HCT116 (cell line): ENCODE measurements at regions not wholly inside any gene's neighbourhood (a gene's known extent, or its start where the extent isn't known, plus 50 kb on each side); places are given as distances from the start of the nearest gene placed in this dataset.

Experiments
- ATAC-seq: fragments of 200-7000 bp; cut with Tn5 transposase; 2 replicates; pipeline ENCODE4 v1.9.1; 2020; ENCODE audit warnings: mild to moderate bottlenecking, moderate library complexity
- BruUV-seq: library from RNA; stranded (reverse); fragments of 400-500 nt; replicated peaks from 2 replicates; lab custom pipeline; 2021; lab: Mats Ljungman, UMichigan
- CTCF ChIA-PET: fragments of 300-600 bp; sonication (Branson Sonifier 250); formaldehyde crosslinking; loops from one replicate; lab custom pipeline; 2021; ENCODE audit warnings: antibody characterized with exemption; lab: Charles Lee
- POLR2A ChIA-PET: fragments of 300-600, 350-600 bp; sonication (Branson Sonifier 250); formaldehyde crosslinking; loops from one replicate; lab custom pipeline; 2021; ENCODE audit warnings: antibody characterized with exemption; lab: Charles Lee
- RAD21 ChIA-PET, 2 experiments: fragments of 300-600 bp; sonication (Branson Sonifier 250); formaldehyde crosslinking; loops; one replicate each; lab custom pipeline; 2023; ENCODE audit warnings: low total read pairs in 2 of 2; ENCODE audit not compliant: uncharacterized antibody in 2 of 2, unreplicated experiment in 2 of 2, low non-redundant PET in 1 of 2; lab: Charles Lee
- DNase-seq: peaks from one replicate; pipeline ENCODE4 v3.0.0-alpha.2; 2010; ENCODE audit warnings: low read depth, low spot score
- H2AFZ ChIP-seq: fragments of 200-600 bp; shearing (Covaris generic), sonication (generic); 2 replicates; pipeline ENCODE4 v1.6.1; 2017; ENCODE audit warnings: low read depth, mixed run types, mixed read lengths, antibody characterized with exemption, low read length; ENCODE audit not compliant: poor library complexity, severe bottlenecking
- H3K27ac ChIP-seq: 2 replicates; pipeline ENCODE4 v1.5.1; 2012; ENCODE audit warnings: low read depth, low read length
- H3K27me3 ChIP-seq: fragments of 200-600 bp; sonication (generic); 2 replicates; pipeline ENCODE4 v1.6.1; 2016; ENCODE audit warnings: mixed run types, low read length, mixed read lengths; ENCODE audit not compliant: insufficient read depth
- H3K36me3 ChIP-seq, 2 experiments: fragments of 200-500 bp in 1 of 2; fragments of 200-600 bp in 1 of 2; sonication (Bioruptor generic) in 1 of 2; sonication (generic) in 1 of 2; 2 replicates each; pipeline versions ENCODE4 v1.5.1 to v1.6.1; 2014 to 2016; ENCODE audit warnings: low read length in 2 of 2, inconsistent platforms in 1 of 2, mixed read lengths in 1 of 2, mixed run types in 1 of 2; ENCODE audit not compliant: insufficient read depth in 2 of 2, control insufficient read depth in 1 of 2
- H3K4me1 ChIP-seq, 2 experiments: fragments of 200-600 bp in 1 of 2; sonication (generic) in 1 of 2; 2 replicates each; pipeline versions ENCODE4 v1.5.1 to v1.6.1; 2012 to 2017; ENCODE audit warnings: low read length in 2 of 2, inconsistent platforms in 1 of 2, mild to moderate bottlenecking in 1 of 2, mixed read lengths in 1 of 2, mixed run types in 1 of 2, moderate library complexity in 1 of 2; ENCODE audit not compliant: insufficient read depth in 2 of 2, control insufficient read depth in 1 of 2
- H3K4me2 ChIP-seq: fragments of 200-600 bp; sonication (generic); 2 replicates; pipeline ENCODE4 v1.6.1; 2017; ENCODE audit warnings: mixed run types, low read length, mixed read lengths
- H3K4me3 ChIP-seq, 2 experiments: fragments of 200-600 bp in 1 of 2; sonication (generic) in 1 of 2; replicated peaks in 1 of 2; 2 replicates each; pipeline ENCODE4 v1.5.1; 2011 to 2016; ENCODE audit warnings: low read length in 2 of 2, control low read depth in 1 of 2, low read depth in 1 of 2, mild to moderate bottlenecking in 1 of 2, mixed read lengths in 1 of 2, mixed run types in 1 of 2
- H3K79me2 ChIP-seq: fragments of 200-600 bp; sonication (generic); 2 replicates; pipeline ENCODE4 v1.6.1; 2017; ENCODE audit warnings: mild to moderate bottlenecking, mixed run types, low read length, moderate library complexity, mixed read lengths; ENCODE audit not compliant: insufficient read depth
- H3K9ac ChIP-seq: fragments of 200-600 bp; sonication (generic); 2 replicates; pipeline ENCODE4 v1.6.1; 2016; ENCODE audit warnings: low read length, mixed read lengths
- H3K9me2 ChIP-seq: fragments of 200-600 bp; sonication (generic), shearing (Covaris generic); 2 replicates; pipeline ENCODE4 v1.6.1; 2017; ENCODE audit warnings: mixed run types, mild to moderate bottlenecking, moderate library complexity; ENCODE audit not compliant: insufficient read depth
- H3K9me3 ChIP-seq, 2 experiments: fragments of 200-500 bp in 1 of 2; fragments of 200-600 bp in 1 of 2; sonication (Bioruptor generic) in 1 of 2; sonication (generic) in 1 of 2; 2 replicates each; pipeline ENCODE4 v1.6.1; 2014 to 2017; ENCODE audit warnings: low read length in 2 of 2, mixed read lengths in 2 of 2, inconsistent platforms in 1 of 2, low read depth in 1 of 2, mild to moderate bottlenecking in 1 of 2, mixed run types in 1 of 2, moderate library complexity in 1 of 2; ENCODE audit not compliant: control insufficient read depth in 1 of 2, insufficient read depth in 1 of 2
- H4K20me1 ChIP-seq: fragments of 200-600 bp; sonication (generic), shearing (Covaris generic); 2 replicates; pipeline ENCODE4 v1.6.1; 2017; ENCODE audit warnings: mixed run types, mild to moderate bottlenecking, moderate library complexity; ENCODE audit not compliant: insufficient read depth
- CBX3 ChIP-seq: IDR thresholded peaks from 2 replicates; pipeline ENCODE4 v1.6.1; 2012; ENCODE audit warnings: low read depth
- CEBPB ChIP-seq: IDR thresholded peaks from 2 replicates; pipeline ENCODE4 v1.6.1; 2012; ENCODE audit warnings: low read depth
- EGR1 ChIP-seq: IDR thresholded peaks from 2 replicates; pipeline ENCODE4 v1.6.1; 2012; ENCODE audit warnings: low read depth
- ELF1 ChIP-seq: IDR thresholded peaks from 2 replicates; pipeline ENCODE4 v1.6.1; 2012; ENCODE audit warnings: low read depth, borderline replicate concordance
- EZH2phosphoT487 ChIP-seq: fragments of 200-600 bp; IDR thresholded peaks from 2 replicates; pipeline ENCODE4 v1.6.1; 2018; ENCODE audit warnings: antibody characterized with exemption, borderline replicate concordance
- JUND ChIP-seq: IDR thresholded peaks from 2 replicates; pipeline ENCODE4 v1.6.1; 2012
- POLR2A ChIP-seq: IDR thresholded peaks from 2 replicates; pipeline ENCODE4 v1.7.0; 2011; ENCODE audit warnings: borderline replicate concordance; ENCODE audit not compliant: insufficient read depth, insufficient read length; ENCODE audit errors: extremely low read depth
- RAD21 ChIP-seq: IDR thresholded peaks from 2 replicates; pipeline ENCODE4 v1.6.1; 2012; ENCODE audit warnings: low read depth, mild to moderate bottlenecking
- SP1 ChIP-seq: IDR thresholded peaks from 2 replicates; pipeline ENCODE4 v1.6.1; 2012; ENCODE audit warnings: low read depth
- TCF7L2 ChIP-seq: IDR thresholded peaks from 2 replicates; pipeline ENCODE4 v1.7.0; 2011; ENCODE audit warnings: borderline replicate concordance, inconsistent platforms; ENCODE audit not compliant: insufficient read depth, insufficient read length; ENCODE audit errors: extremely low read depth
- YY1 ChIP-seq: IDR thresholded peaks from 2 replicates; pipeline ENCODE4 v1.6.1; 2011; ENCODE audit warnings: low read length, low read depth, moderate library complexity, mild to moderate bottlenecking; ENCODE audit not compliant: insufficient replicate concordance; ENCODE audit errors: extremely low read depth
- intact Hi-C: fragments of 100-400 bp; cut with micrococcal nuclease; formaldehyde crosslinking; loops from 2 replicates; pipeline ENCODE4 v1.10.0; 2022
- TF ChIP-seq, protein P1 (sequence below): IDR thresholded peaks from 2 replicates; pipeline ENCODE4 v1.6.1; 2012; ENCODE audit warnings: low read depth
- TF ChIP-seq, protein P2 (sequence below): IDR thresholded peaks from 2 replicates; pipeline ENCODE4 v1.6.1; 2011; ENCODE audit warnings: mild to moderate bottlenecking, low read length, moderate library complexity; ENCODE audit not compliant: insufficient replicate concordance; ENCODE audit errors: extremely low read depth

DNA sequence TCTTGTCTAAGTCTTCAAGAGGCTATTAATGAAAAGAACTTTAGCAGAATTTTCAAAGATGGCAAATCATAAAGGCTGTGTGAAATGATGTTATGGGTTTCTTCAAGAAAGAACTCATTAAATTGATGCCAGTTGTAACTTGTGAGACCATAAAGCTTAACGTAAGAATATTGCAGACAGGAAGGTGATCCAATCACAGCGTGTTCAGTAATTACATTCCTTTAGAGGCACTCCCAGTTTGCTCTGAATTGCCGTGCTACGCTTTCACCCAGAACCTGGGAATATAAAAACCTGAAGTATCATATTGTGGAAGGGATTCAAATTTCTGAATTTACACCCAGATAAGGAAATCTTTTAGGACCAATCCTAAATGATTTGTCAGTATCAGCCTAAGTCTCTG, 64.1 kb upstream of the ITGB1 start:
- no peaks in the 10 kb centered on the region for H4K20me1 ChIP-seq
- RAD21 ChIA-PET: no interaction called here
- ATAC-seq (no peak), DNase-seq (no peak)
- H3K27me3 ChIP-seq: no peaks in the 10 kb centered on the region; the same call in 1 of the 2 replicates
- no TSS peak for BruUV-seq
- peaks cover 1% of the 10 kb centered on the region for H3K9me2 ChIP-seq
- intact Hi-C loops: no loop called here
- POLR2A ChIA-PET: no interaction called here
- H3K9me3 ChIP-seq: no peaks in the 10 kb centered on the region
- H3K4me2 ChIP-seq: no peak overlapping the region
- no peak overlapping the region for H2AFZ ChIP-seq
- no peak overlapping the region for H3K27ac ChIP-seq
- CTCF ChIA-PET: no interaction called here
- no peaks in the 10 kb centered on the region for H3K79me2 ChIP-seq
- H3K4me1 ChIP-seq: peaks cover 3 to 8% of the 10 kb centered on the region in 2 experiments; a peak in 2 of 4 replicates
- TF ChIP-seq YY1 (no peak), EZH2phosphoT487 (no peak), CBX3 (no peak), SP1 (no peak), TCF7L2 (no peak)
- H3K4me3 ChIP-seq: no peak overlapping the region
- H3K9ac ChIP-seq: no peak overlapping the region
- no peaks in the 10 kb centered on the region for H3K36me3 ChIP-seq

DNA sequence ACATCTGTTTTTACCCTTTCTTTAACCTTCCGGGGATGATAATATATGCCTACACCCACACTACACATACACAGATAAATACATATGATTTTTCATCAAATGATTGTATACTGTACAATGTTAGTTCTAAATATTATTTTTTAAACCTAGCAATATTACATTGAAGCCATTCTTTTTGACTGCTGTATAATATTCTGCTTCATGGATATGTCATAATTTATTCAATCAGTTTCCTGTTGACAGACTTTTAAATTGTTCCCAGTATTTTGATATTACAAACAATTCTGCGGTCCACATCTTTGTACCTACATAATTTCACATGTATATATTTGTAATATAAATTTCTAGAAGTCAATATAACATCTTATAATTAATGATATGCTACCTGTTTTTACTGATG, 59.0 kb upstream of the ITGB1 start:
- intact Hi-C loops: no loop called here
- H3K9ac ChIP-seq: no peak overlapping the region
- BruUV-seq: no TSS peak
- H3K4me3 ChIP-seq: no peak overlapping the region
- ATAC-seq: no peak
- ChIA-PET CTCF (no interaction called here), RAD21 (no interaction called here), POLR2A (no interaction called here)
- DNase-seq: no peak
- H3K36me3 ChIP-seq: no peaks in the 10 kb centered on the region
- no peak overlapping the region for H2AFZ ChIP-seq
- no peak overlapping the region for H3K27ac ChIP-seq
- no peaks in the 10 kb centered on the region for H3K79me2 ChIP-seq
- TF ChIP-seq, protein P1, sequence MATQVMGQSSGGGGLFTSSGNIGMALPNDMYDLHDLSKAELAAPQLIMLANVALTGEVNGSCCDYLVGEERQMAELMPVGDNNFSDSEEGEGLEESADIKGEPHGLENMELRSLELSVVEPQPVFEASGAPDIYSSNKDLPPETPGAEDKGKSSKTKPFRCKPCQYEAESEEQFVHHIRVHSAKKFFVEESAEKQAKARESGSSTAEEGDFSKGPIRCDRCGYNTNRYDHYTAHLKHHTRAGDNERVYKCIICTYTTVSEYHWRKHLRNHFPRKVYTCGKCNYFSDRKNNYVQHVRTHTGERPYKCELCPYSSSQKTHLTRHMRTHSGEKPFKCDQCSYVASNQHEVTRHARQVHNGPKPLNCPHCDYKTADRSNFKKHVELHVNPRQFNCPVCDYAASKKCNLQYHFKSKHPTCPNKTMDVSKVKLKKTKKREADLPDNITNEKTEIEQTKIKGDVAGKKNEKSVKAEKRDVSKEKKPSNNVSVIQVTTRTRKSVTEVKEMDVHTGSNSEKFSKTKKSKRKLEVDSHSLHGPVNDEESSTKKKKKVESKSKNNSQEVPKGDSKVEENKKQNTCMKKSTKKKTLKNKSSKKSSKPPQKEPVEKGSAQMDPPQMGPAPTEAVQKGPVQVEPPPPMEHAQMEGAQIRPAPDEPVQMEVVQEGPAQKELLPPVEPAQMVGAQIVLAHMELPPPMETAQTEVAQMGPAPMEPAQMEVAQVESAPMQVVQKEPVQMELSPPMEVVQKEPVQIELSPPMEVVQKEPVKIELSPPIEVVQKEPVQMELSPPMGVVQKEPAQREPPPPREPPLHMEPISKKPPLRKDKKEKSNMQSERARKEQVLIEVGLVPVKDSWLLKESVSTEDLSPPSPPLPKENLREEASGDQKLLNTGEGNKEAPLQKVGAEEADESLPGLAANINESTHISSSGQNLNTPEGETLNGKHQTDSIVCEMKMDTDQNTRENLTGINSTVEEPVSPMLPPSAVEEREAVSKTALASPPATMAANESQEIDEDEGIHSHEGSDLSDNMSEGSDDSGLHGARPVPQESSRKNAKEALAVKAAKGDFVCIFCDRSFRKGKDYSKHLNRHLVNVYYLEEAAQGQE: no peak
- TF ChIP-seq SP1 (no peak), JUND (no peak), ELF1 (no peak), CEBPB (no peak), CBX3 (no peak), POLR2A (no peak), EGR1 (no peak), RAD21 (no peak)
- TF ChIP-seq, protein P2, sequence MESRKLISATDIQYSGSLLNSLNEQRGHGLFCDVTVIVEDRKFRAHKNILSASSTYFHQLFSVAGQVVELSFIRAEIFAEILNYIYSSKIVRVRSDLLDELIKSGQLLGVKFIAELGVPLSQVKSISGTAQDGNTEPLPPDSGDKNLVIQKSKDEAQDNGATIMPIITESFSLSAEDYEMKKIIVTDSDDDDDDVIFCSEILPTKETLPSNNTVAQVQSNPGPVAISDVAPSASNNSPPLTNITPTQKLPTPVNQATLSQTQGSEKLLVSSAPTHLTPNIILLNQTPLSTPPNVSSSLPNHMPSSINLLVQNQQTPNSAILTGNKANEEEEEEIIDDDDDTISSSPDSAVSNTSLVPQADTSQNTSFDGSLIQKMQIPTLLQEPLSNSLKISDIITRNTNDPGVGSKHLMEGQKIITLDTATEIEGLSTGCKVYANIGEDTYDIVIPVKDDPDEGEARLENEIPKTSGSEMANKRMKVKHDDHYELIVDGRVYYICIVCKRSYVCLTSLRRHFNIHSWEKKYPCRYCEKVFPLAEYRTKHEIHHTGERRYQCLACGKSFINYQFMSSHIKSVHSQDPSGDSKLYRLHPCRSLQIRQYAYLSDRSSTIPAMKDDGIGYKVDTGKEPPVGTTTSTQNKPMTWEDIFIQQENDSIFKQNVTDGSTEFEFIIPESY: no peak
- no peaks in the 10 kb centered on the region for H3K9me3 ChIP-seq
- no peaks in the 10 kb centered on the region for H4K20me1 ChIP-seq
- no peaks in the 10 kb centered on the region for H3K27me3 ChIP-seq
- peaks cover 2% of the 10 kb centered on the region; the same call in 1 of the 2 replicates for H3K9me2 ChIP-seq
- H3K4me1 ChIP-seq: no peaks in the 10 kb centered on the region
- no peak overlapping the region for H3K4me2 ChIP-seq
